Activated B cell treated with CpG ODN at 0.5 μM for 24 hours (primary cell): ENCODE measurements at regions not wholly inside any gene's neighbourhood (a gene's known extent, or its start where the extent isn't known, plus 50 kb on each side); places are given as distances from the start of the nearest gene placed in this dataset.

Experiments used
- ATAC-seq: fragments of 200-7000 bp; cut with Tn5 transposase; one replicate; pipeline ENCODE4 v1.10.0; 2021; ENCODE audit warnings: low read depth, mild to moderate bottlenecking, moderate library complexity
- CTCF ChIA-PET: fragments of 350-600 bp; sonication (Branson Sonifier 250); formaldehyde crosslinking; loops from one replicate; lab custom pipeline; 2021; ENCODE audit warnings: antibody characterized with exemption; lab: Charles Lee
- POLR2A ChIA-PET: fragments of 350-600 bp; sonication (Branson Sonifier 250); formaldehyde crosslinking; loops from one replicate; lab custom pipeline; 2021; ENCODE audit warnings: antibody characterized with exemption; lab: Charles Lee
- DNase-seq: peaks from one replicate; pipeline ENCODE4 v3.0.0; 2022
- H3K27ac Mint-ChIP-seq: one replicate; pipeline ENCODE4 v1.8.0; 2020; ENCODE audit warnings: mixed read lengths
- H3K27me3 Mint-ChIP-seq: one replicate; pipeline ENCODE4 v1.8.0; 2021; ENCODE audit warnings: mixed read lengths
- H3K36me3 Mint-ChIP-seq: one replicate; pipeline ENCODE4 v1.8.0; 2021; ENCODE audit warnings: low read depth, mixed read lengths
- H3K4me1 Mint-ChIP-seq: one replicate; pipeline ENCODE4 v1.8.0; 2021; ENCODE audit warnings: mixed read lengths
- H3K4me3 Mint-ChIP-seq: one replicate; pipeline ENCODE4 v1.8.0; 2020; ENCODE audit warnings: mild to moderate bottlenecking, mixed read lengths
- H3K9me3 Mint-ChIP-seq: one replicate; pipeline ENCODE4 v1.8.0; 2020; ENCODE audit warnings: mixed read lengths
- CTCF ChIP-seq: fragments of 200-600 bp; IDR thresholded peaks from one replicate; pipeline ENCODE4 v1.8.0; 2022; ENCODE audit warnings: antibody characterized with exemption, mild to moderate bottlenecking
- intact Hi-C: fragments of 100-400 bp; cut with micrococcal nuclease; formaldehyde crosslinking; loops from one replicate; pipeline ENCODE4 v1.15.1; 2024

DNA sequence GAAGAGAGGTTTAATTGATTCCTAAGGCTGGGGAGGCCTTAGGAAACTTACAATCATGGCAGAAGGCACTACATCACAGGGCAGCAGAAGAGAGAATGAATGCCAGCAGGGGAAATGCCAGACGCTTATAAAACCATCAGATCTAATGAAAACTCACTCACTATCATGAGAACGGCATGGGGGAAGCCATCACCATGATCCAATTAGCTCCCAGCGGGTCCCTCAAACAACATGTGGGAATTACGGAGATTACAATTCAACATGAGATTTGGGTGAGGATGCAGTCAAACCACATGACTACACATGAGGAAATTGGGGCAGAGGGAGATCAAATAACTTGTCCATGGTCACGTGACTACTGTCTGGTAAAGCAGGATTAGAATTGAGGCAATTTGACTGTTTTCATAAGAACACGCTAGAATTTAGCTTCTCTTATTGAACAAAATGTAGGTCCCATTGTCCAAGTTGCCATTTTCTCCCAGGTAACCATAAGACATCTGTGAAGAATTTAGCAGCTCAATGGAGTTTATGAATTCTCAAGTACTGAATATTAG is 445.1 kb upstream of the CDH20 start:
- DNase-seq (no peak), ATAC-seq (no peak)
- Mint-ChIP-seq H3K27ac (no peak overlapping the region), H3K9me3 (no peaks in the 10 kb centered on the region), H3K4me1 (no peaks in the 10 kb centered on the region), H3K36me3 (no peaks in the 10 kb centered on the region), H3K27me3 (no peaks in the 10 kb centered on the region), H3K4me3 (no peak overlapping the region)
- TF ChIP-seq CTCF, result no peak
- intact Hi-C loops, result no loop called here
- ChIA-PET POLR2A (no interaction called here), CTCF (no interaction called here)

DNA sequence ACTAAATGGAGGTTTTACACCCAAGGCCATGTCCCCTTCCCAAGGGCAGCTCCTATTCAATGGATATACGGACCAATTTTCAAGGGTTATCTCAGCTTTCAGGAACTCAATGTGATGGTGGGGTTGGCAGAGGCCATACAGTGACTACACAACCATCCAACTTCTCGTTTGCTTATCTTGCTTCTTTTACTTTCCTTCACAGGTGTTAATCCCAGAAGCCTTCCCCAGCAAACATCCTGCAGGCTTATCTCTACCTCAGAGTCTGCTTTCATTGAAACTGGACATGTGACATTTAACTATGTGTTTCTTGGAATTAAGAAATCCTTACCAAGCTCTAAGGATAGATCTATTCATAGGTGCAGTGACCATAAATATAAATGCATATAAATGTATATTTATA is 443.8 kb upstream of the CDH20 start:
- ATAC-seq, result no peak
- Mint-ChIP-seq H3K4me1 (no peaks in the 10 kb centered on the region), H3K27ac (no peak overlapping the region), H3K4me3 (no peak overlapping the region), H3K27me3 (no peaks in the 10 kb centered on the region), H3K9me3 (no peaks in the 10 kb centered on the region), H3K36me3 (no peaks in the 10 kb centered on the region)
- no peak for DNase-seq
- no peak for TF ChIP-seq CTCF
- POLR2A ChIA-PET, result no interaction called here
- intact Hi-C loops, result no loop called here
- CTCF ChIA-PET, result no interaction called here

DNA sequence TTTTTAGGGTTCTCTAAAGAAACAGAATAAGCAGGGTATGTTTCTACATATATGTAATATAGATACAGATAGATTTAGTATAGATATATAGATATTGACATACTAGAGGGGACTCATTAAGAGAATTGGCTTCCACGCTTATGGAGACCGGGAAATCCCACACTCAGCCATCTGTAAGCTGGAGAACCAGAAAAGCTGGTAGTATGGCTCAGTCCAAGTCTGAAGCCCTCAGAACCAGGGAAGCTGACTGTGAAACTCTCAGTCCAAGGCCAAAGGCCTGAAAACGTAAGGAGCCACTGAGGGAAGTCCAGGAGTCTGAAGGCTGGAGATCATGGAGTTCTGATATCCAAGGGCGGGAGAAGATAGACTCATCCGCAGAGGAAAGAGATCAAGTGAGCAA is 441.3 kb upstream of the CDH20 start:
- Mint-ChIP-seq H3K27ac (no peak overlapping the region), H3K27me3 (no peaks in the 10 kb centered on the region), H3K4me1 (no peaks in the 10 kb centered on the region), H3K36me3 (no peaks in the 10 kb centered on the region), H3K4me3 (no peak overlapping the region), H3K9me3 (peaks cover 2% of the 10 kb centered on the region)
- POLR2A ChIA-PET, result no interaction called here
- ATAC-seq (no peak), DNase-seq (no peak)
- CTCF ChIA-PET, result no interaction called here
- no peak for TF ChIP-seq CTCF
- intact Hi-C loops, result no loop called here

GRCh38 chr18:60892441-60892840 is 440.8 kb upstream of the CDH20 start:
- TF ChIP-seq CTCF, result no peak
- no peaks in the 10 kb centered on the region for H3K27me3 Mint-ChIP-seq
- CTCF ChIA-PET, result no interaction called here
- DNase-seq (no peak), ATAC-seq (no peak)
- no peaks in the 10 kb centered on the region for H3K4me1 Mint-ChIP-seq
- intact Hi-C loops, result no loop called here
- no peaks in the 10 kb centered on the region for H3K36me3 Mint-ChIP-seq
- POLR2A ChIA-PET, result no interaction called here
- H3K4me3 Mint-ChIP-seq, result no peak overlapping the region
- peaks cover 2% of the 10 kb centered on the region for H3K9me3 Mint-ChIP-seq
- no peak overlapping the region for H3K27ac Mint-ChIP-seq

- intact Hi-C loops, result no loop called here
- CTCF ChIA-PET, result no interaction called here
- ATAC-seq, result no peak
- Mint-ChIP-seq H3K4me1 (no peaks in the 10 kb centered on the region), H3K27ac (no peak overlapping the region), H3K27me3 (no peaks in the 10 kb centered on the region), H3K36me3 (no peaks in the 10 kb centered on the region), H3K9me3 (peaks cover 2% of the 10 kb centered on the region), H3K4me3 (no peak overlapping the region)
- DNase-seq, result no peak
- TF ChIP-seq CTCF, result no peak
- POLR2A ChIA-PET, result no interaction called here
These were observed 440.4 kb upstream of the CDH20 start for GRCh38 chr18:60892855-60893254.
